Natural killer cell (primary cell): ENCODE measurements at regions not wholly inside any gene's neighbourhood (a gene's known extent, or its start where the extent isn't known, plus 50 kb on each side); places are given as distances from the start of the nearest gene placed in this dataset.

Experiments used
- ATAC-seq, 3 donors: fragments of 150-1000 bp in 2 of 3; fragments of 200-7000 bp in 1 of 3; cut with Tn5 transposase; 1 replicate in 1 of 3; 2 replicates in 2 of 3; pipeline ENCODE4 v1.10.0; 2021; ENCODE audit warnings: mild to moderate bottlenecking in 2 of 3, moderate library complexity in 2 of 3
- DNase-seq, 2 donors: peaks; one replicate each; pipeline versions ENCODE4 v3.0.0 to v3.0.0-alpha.2; 2013 to 2021; ENCODE audit warnings: mixed read lengths in 1 of 2
- H3K27ac ChIP-seq: one replicate; pipeline ENCODE4 v1.5.1; 2013; ENCODE audit warnings: mild to moderate bottlenecking, low read length
- H3K27me3 ChIP-seq: one replicate; pipeline ENCODE4 v1.6.1; 2013; ENCODE audit warnings: low read length; ENCODE audit not compliant: control insufficient read depth, insufficient read depth
- H3K36me3 ChIP-seq: one replicate; pipeline ENCODE4 v1.6.1; 2013; ENCODE audit warnings: low read length; ENCODE audit not compliant: control insufficient read depth, insufficient read depth
- H3K4me1 ChIP-seq: one replicate; pipeline ENCODE4 v1.6.1; 2013; ENCODE audit warnings: low read length; ENCODE audit not compliant: control insufficient read depth, insufficient read depth
- H3K4me3 ChIP-seq: one replicate; pipeline ENCODE4 v1.5.1; 2013; ENCODE audit warnings: low read length
- H3K9me3 ChIP-seq: one replicate; pipeline ENCODE4 v1.6.1; 2013; ENCODE audit warnings: low read length; ENCODE audit not compliant: control insufficient read depth, insufficient read depth
- H3K27ac Mint-ChIP-seq, 2 donors: one replicate each; pipeline ENCODE4 v1.8.0; 2022; ENCODE audit warnings: mild to moderate bottlenecking in 2 of 2, mixed read lengths in 2 of 2, moderate library complexity in 1 of 2
- H3K27me3 Mint-ChIP-seq, 2 donors: one replicate each; pipeline ENCODE4 v1.8.0; 2022; ENCODE audit warnings: low read depth in 2 of 2, mixed read lengths in 2 of 2
- H3K36me3 Mint-ChIP-seq: one replicate; pipeline ENCODE4 v1.8.0; 2022; ENCODE audit warnings: mixed read lengths
- H3K4me1 Mint-ChIP-seq, 2 donors: one replicate each; pipeline ENCODE4 v1.8.0; 2022; ENCODE audit warnings: mixed read lengths in 2 of 2
- H3K4me3 Mint-ChIP-seq: one replicate; pipeline ENCODE4 v1.8.0; 2022; ENCODE audit warnings: mild to moderate bottlenecking, moderate library complexity, mixed read lengths
- H3K9me3 Mint-ChIP-seq, 2 donors: one replicate each; pipeline ENCODE4 v1.8.0; 2022; ENCODE audit warnings: mixed read lengths in 2 of 2
- CTCF ChIP-seq: fragments of 200-600 bp; IDR thresholded peaks from one replicate; pipeline ENCODE4 v1.8.0; 2022; ENCODE audit warnings: antibody characterized with exemption
- WGBS: methylation state at CpG from one replicate; pipeline ENCODE4 v1.1.7; 2013; ENCODE audit warnings: missing lambda C conversion rate; ENCODE audit not compliant: insufficient coverage; 5-methylcytosine and 5-hydroxymethylcytosine counted together
- intact Hi-C: fragments of 100-400 bp; cut with micrococcal nuclease; formaldehyde crosslinking; loops from one replicate; pipeline ENCODE4 v1.14.2; 2022

DNA sequence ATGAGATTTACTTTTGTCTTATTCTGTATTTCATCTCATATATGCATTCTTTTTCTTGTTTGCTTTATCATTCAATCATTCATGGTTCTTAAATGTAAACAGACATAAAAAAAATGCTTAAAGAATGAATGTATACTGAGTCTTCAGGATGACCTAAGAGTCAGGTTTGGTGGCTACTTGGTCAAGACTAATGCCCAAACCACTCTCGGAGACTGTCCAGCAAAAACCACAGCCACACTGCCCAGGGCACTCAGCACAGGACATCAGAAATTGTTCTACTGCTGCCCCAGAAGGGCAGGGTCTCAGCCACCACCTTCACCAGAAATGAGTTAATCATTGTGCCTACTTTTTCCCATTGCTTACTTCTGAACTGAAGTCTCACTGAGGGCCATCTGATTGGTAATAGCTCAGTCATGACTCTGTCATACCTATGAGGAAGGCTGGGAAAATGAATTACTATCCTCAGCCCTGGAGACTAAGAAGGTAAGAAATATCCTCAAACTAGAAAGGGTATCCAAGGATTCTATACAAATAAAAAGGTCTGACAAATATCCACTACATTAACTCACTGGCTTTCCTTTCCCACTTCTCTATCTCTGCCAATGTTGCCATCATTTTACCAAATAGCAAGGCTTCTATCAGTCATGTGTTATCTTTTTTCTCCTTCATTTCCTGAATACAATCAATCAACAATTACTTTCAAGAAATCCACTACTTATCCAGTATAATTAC, 236.1 kb downstream of the CETN3 start:
- no peaks in the 10 kb centered on the region for H3K27me3 ChIP-seq
- ATAC-seq (no peak), DNase-seq (no peak)
- no peak overlapping the region for H3K27ac Mint-ChIP-seq
- no peak overlapping the region for H3K4me3 ChIP-seq
- H3K4me1 Mint-ChIP-seq: no peaks in the 10 kb centered on the region
- H3K9me3 ChIP-seq: no peaks in the 10 kb centered on the region
- no peaks in the 10 kb centered on the region for H3K36me3 Mint-ChIP-seq
- no peak overlapping the region for H3K4me3 Mint-ChIP-seq
- no peaks in the 10 kb centered on the region for H3K27me3 Mint-ChIP-seq
- TF ChIP-seq CTCF: no peak
- no peak overlapping the region for H3K27ac ChIP-seq
- H3K36me3 ChIP-seq: no peaks in the 10 kb centered on the region
- H3K9me3 Mint-ChIP-seq: peaks cover 2 to 7% of the 10 kb centered on the region in 2 donors
- WGBS: 82% methylated on average over 1 of the region's 1 CpG
- no peaks in the 10 kb centered on the region for H3K4me1 ChIP-seq
- intact Hi-C loops: no loop called here

DNA sequence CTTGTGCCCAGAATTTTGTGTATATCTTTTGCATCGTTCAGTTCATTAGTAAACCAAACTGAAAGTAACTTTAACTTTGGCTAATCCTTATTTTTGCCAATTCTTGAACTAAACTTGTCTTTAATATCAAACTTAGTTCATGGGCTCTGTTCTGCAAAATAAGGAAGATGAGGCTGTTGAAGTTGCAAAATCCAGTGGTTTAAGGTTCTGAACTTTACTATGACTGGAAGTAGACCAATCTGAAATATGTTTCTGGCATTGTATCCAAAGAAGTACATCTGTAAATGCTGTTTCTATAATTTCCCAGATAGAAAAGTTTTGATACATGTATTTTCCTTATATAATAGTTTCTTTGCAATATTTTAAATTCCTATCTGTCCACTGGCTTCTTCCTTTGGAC, 238.1 kb downstream of the CETN3 start:
- H3K27ac ChIP-seq: no peak overlapping the region
- H3K4me1 ChIP-seq: no peaks in the 10 kb centered on the region
- Mint-ChIP-seq H3K4me3 (no peak overlapping the region), H3K27me3 (peaks cover 0 to under 1% of the 10 kb centered on the region in 2 donors), H3K36me3 (no peaks in the 10 kb centered on the region), H3K27ac (no peak overlapping the region), H3K9me3 (peaks cover 0 to 7% of the 10 kb centered on the region in 2 donors), H3K4me1 (no peaks in the 10 kb centered on the region)
- H3K36me3 ChIP-seq: no peaks in the 10 kb centered on the region
- DNase-seq (no peak), ATAC-seq (no peak)
- no CpG with 5 or more reads among the region's 1 CpG for WGBS
- no peak overlapping the region for H3K4me3 ChIP-seq
- H3K9me3 ChIP-seq: no peaks in the 10 kb centered on the region
- intact Hi-C loops: no loop called here
- no peak for TF ChIP-seq CTCF
- H3K27me3 ChIP-seq: no peaks in the 10 kb centered on the region

DNA sequence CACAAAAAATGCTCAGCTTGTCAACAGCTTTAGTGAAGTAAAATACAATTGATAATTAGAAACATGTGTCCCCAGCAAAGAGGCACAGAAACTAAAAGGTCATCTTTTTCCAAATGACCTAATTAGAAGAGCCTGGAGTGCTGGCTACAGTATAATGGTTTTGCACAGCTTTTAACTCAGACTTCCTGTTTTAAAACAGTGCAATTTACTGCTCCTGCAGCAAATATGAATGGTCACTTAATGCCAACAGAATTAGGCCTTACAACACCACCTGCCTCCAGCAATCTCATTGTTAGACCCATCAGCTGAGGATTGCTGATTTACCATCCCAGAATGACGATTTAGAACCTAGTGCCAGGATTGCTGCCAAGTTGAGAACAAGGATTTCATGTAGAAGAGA, 239.3 kb downstream of the CETN3 start:
- Mint-ChIP-seq H3K27me3 (peaks cover 0 to 5% of the 10 kb centered on the region in 2 donors), H3K36me3 (no peaks in the 10 kb centered on the region), H3K4me1 (no peaks in the 10 kb centered on the region), H3K27ac (no peak overlapping the region), H3K9me3 (peaks cover 0 to 3% of the 10 kb centered on the region in 2 donors), H3K4me3 (no peak overlapping the region)
- WGBS: 70% methylated on average over 1 of the region's 1 CpG
- H3K4me3 ChIP-seq: no peak overlapping the region
- no peak for TF ChIP-seq CTCF
- no peaks in the 10 kb centered on the region for H3K9me3 ChIP-seq
- H3K27me3 ChIP-seq: no peaks in the 10 kb centered on the region
- ATAC-seq: no peak
- H3K36me3 ChIP-seq: no peaks in the 10 kb centered on the region
- H3K27ac ChIP-seq: no peak overlapping the region
- no peaks in the 10 kb centered on the region for H3K4me1 ChIP-seq
- no peak for DNase-seq
- intact Hi-C loops: no loop called here

GRCh38 chr5:90169078-90169477, 240.5 kb downstream of the CETN3 start:
- Mint-ChIP-seq H3K4me3 (no peak overlapping the region), H3K27me3 (peaks cover 0 to 5% of the 10 kb centered on the region in 2 donors), H3K9me3 (peaks cover 0 to 3% of the 10 kb centered on the region in 2 donors), H3K27ac (no peak overlapping the region), H3K4me1 (no peaks in the 10 kb centered on the region), H3K36me3 (no peaks in the 10 kb centered on the region)
- Histone ChIP-seq H3K9me3 (no peaks in the 10 kb centered on the region), H3K4me3 (no peak overlapping the region), H3K27me3 (no peaks in the 10 kb centered on the region), H3K27ac (no peak overlapping the region), H3K36me3 (no peaks in the 10 kb centered on the region), H3K4me1 (no peaks in the 10 kb centered on the region)
- TF ChIP-seq CTCF: no peak
- ATAC-seq (no peak), DNase-seq (no peak)
- WGBS: 71% methylated on average over 1 of the region's 2 CpGs
- intact Hi-C loops: loop anchor here (10.0 kb wide), 1 partner anchor 1444 kb away; no protein-coding TSS in a partner anchor
